AG08395 (cell line): ENCODE measurements at regions not wholly inside any gene's neighbourhood (a gene's known extent, or its start where the extent isn't known, plus 50 kb on each side); places are given as distances from the start of the nearest gene placed in this dataset.

Source experiments
- DNase-seq: peaks from one replicate; pipeline ENCODE4 v3.0.0; 2012; ENCODE audit warnings: mixed read lengths, low spot score

DNA sequence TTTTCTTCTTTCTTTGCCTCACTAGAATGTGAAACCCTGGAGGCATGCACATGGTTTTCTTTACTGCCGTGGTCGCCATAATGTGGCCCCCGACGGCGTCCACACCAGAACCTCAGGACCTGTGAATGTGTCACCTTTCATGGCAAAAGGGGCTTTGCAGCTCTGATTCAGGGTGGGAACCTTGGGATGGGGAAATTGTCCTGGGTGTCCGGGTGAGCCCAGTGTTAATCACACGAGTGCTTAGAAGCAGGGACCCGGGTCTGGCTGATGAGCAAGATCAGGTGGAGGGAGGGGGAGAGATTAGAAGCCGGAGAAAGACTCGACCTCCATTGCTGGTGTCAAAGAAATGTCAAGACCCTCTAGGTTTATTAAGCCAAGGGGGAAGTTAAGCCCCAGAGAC is 74.7 kb upstream of the SHISAL1 start:
- DNase-seq = no peak

DNA sequence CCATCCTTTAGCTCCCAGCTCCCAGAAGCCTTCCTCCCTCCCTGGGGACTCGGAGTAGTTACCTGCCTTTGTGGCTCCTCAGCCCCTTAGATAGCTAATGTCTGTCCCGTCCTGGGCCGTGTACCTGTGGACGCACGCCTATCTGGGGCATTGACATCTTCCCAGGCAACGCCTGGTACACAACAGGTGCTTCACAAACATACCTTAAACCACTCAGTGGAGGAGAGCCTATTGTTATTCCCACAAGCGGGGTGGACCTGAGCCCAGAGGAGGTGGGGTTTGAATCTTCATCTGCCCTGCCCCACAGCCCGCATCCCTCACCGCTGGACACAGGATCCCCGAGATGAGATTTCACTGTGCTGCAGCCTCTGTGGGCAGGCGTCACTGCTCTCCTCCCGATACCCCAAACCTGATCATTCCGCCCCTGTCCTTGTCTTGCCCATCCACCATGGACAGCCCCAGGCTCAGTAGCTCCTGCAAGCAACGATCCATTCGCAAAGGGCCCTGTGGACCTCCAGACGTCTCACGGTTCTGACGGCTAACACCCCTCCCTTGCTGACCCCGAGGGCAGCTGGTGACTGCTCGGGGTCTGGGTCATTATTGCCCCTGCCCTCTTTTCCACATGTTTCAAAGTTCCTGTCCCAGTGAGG is 73.8 kb upstream of the SHISAL1 start:
- no peak for DNase-seq

DNA sequence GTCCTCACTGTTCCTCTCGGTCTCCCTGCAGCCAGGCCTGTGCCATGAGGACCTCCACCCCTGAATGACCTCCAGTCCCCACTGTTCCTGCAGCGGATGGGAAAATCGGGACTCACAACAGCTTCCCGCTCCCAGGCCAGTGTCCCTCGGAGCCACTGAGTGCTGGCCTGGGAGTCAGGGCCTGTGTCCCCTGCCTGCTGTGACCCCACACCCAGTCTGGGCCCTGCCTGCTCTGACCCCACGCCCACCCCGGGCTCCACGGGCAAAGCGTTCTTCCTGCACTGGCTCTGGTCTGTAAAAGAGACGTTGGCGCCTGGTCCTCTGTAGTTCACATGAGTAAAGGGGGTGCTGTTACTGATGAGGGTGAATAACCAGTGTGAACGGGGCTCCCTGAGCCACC is 73.0 kb upstream of the SHISAL1 start:
- DNase-seq = no peak

DNA sequence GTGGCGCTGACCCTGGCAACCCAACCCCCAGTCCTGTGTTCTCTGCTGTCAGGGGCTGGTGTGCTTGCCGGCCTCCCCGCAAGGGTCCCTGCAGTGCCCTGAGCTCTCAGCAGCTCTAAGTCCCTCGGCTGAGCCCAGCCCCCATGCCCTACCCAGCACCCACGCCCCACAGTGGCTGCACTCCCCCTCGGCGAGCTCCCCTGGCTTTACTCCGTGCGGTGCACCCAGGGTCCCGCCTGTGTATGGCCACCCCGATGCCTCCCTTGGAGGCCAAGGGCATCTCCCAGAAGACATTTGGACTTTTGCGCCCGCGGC is 72.5 kb upstream of the SHISAL1 start:
- no peak for DNase-seq

DNA sequence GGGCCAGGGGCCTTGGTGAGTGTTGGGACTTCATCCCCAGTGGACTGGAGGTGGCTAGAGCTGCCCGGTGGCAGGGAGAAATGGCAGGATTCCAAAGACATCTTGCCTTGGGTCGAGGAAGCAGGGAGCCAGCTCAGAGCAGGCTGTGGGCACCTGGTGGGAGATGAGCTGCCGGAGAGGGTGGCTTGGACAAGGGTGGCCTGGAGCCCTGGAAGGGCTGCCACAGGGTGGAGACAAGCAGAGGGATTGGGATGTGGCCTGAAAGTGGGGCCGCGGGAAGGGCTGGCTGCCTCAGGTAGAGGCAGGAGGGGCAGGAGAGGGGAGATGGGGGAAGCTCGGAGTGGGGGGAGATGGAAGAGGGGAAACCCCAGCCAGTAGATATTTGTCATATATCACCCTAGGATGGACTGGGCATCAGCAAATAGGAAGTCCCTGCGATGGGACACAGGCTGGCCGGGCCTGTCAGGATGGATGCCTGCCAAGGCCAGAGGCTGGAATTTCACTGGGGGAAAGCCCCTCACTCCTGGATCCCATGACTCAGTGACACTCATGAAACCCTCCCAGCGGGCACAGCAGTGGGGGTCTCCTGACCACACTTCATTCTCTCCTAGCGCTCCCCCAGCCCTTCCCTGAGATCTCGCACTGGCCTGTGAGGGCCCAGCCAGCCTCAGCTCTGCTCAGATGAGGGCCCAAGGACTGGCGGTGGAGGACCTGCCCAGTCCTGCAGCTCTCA is 72.0 kb upstream of the SHISAL1 start:
- DNase-seq = no peak

DNA sequence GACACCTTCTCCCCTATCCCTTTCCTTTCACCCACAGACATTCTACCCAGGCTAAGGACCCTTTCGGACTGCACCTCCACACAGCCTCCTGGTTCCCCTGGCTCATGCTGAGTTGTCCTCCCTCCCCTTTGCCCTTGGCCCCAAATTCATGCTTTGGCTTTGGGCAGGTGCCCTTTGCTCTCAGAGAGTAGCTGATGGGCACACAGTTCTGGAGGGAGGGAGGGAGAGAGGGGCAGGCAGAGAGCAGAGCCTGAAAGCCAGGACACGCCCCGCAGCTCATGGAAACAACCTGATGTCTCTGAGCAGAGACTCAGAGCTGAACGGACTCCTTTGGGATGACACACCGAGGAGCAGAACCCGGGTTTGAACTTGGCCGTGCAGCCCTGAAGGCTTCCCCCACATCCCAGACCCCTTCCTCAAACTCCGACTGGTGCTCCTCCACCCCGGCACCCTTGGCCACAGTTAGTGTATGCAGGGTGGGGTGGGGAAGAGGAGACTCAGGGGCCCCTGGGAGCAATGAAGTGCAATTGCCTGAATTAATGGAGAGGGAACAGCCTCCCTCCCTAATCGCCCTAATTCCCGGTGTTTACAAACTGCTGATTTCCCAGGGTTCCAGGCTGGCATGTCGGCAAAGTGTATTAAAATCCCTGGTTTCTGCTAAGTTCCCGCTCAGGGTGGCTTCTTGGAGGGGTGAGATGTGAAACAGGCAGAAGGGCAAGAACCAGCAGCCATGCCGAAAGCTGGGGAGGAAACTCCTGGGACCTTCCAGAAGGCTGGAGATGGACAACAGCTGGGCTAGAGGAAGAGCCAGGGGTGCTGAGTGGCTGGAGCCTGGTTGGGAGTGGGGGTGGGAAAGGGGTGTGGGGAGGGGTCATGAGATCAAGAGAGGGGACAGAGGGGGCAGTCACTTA is 71.2 kb upstream of the SHISAL1 start:
- no peak for DNase-seq

DNA sequence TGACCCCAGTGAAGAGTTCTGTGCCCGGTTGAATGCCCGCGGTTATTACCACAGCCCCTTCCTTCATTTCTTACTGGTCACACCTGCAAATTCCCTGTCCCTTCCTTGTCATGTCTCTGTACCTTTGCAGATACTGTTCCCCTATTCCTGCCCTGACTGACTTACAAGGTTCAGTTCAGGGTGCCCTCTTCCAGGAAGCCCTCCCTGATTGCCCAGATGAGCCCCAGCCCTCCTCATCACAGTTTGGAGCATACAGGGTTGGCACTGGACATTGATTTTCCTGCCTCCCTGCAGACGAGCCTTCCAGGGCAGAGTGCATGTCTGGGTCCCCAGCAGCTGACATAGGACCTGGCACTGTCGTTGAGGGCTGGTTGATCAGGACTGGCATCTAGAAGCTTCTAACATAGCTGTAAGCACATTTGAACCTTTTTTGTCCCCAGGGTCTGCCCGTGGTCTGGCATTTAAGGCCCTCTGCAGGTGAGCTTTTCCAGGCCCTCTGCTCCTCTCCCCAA is 70.4 kb upstream of the SHISAL1 start:
- no peak for DNase-seq

DNA sequence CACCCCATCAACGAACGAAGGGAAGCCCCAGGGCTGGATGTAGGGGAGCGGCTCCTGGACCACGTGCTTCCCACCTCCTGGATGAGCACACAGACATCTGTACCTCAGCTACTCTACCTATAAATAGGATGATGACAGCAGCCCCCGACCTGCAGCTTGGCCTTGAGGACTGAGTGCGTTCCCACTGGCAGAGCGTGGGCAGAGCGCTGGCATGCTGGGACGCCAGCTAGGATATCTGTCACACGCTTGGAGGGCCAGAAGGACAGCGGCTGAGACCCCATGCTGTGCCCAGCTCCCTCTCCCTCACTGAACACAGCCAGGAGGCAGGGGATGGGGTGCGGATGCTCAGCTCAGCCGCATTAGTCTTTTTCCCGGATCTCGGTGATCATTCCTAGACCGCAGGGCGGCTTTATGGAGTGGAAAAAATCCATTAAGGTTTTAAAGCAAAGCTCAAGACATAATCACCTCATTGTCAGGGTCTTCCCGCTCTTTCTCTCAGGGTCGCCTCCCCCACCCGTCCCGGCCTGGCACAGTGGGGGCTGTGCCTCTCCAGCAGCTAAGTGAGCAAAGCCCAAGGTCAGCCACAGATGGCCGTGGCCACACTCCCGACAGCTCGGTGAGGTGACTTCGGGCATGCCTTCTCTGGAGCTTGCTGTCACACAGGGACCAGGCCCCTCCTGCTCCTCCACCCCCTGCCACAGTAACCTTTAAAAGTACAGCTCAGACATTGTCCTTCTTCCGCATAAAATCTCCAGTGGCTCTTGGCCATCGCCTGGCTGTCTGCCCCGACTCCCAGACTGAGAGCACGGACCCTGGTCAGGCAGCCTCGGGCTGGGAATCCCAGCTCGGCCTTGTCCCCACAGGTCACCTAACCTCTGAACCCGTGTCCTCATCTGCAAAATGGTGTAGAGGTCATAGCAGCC is 69.6 kb upstream of the SHISAL1 start:
- DNase-seq = no peak

DNA sequence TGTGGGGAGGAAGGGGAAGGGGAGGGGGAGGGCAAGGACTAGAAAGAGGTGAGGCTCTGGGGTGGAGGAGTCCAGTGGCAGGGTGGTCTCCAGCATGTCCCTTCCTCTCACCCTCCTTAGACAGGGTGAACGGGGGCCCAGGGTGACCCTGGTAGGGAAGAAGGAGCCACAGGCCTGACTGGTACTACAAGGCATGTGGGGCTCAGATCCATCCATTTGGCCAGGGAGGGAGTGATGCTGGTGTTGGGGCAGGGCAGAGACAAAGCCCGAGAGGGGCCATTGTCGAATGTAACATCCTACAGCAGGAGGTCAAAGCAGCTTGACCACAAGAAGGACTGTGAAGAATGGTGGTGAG is 69.0 kb upstream of the SHISAL1 start:
- DNase-seq = no peak

DNA sequence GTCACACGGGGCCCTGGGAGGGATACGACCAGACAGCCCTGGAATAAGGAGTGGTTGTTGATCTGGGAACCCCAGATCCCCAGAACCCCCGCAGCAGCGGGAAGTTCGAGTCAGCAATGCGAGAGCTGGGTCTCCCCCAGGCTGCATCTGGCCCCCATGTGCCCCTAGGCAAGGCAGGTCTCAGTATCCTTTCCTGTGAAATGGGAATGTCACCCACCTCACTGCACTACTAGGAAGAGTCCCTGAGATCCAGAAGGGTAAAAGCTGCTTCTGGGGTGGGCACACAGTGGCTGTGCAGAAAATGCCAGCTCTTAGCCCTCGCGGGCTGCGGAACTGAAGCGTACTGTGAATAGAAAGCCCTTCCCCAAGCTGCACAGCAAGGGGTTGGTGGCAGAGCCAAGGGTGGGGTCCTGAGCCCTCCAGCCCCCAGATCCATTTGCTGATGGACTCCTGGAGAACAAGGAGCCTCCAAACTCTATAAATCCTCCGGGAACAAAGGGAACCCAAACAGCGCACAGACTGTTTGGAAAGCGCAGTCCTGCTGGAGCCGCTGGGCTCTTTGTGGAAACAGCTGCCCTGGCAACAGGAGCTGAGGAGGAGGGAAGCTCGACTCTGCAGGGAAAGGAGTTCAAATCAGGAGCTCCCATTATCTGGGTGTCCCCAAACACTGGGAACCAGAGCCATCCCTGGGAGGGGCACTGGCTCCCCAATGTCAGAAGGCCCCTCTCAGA is 68.2 kb upstream of the SHISAL1 start:
- DNase-seq = peak; percentile 41

DNA sequence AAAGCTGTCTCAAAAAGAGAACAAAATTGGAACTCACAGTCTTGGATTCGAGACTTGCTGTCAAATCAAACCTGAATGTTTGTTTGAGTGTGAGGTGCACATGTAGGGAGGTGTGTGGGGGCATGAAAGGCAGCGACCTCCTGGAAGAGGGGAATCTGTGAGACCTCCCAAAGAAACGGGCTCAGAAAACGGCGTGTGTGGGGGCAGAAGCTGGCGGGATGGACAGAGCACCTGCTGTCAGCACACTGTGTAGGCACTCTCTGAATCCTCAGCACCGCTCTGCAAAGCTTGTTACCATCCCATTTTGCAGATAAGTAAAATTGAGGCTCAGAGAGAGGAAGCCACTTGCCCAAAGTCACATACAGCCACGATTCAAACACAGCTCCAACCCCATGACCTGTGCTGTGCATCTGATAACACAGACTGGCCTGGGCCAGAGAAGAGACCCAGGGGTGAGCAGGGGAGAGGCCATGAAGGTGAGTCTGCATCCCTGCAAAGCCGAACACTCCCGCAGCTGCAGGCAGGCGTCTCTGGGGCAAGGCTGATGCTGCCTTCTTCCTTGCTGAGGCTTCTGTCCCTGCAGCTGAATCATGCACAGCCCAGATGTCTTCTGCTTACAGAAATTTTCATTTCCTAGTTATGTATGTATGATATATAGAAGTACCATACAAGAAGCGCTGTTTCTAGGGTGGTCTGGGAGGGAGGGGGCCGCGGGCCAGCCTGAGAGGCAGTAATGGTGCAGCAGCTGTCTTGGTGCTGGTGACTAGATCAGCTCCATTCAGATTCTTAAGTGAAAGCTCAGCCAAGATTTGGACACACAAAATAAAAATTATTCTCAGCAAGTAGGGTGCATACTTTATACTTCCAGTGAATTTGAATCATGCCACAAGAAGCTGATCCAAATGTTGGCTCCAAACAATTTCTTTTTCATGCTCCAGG is 67.3 kb upstream of the SHISAL1 start:
- no peak for DNase-seq

DNA sequence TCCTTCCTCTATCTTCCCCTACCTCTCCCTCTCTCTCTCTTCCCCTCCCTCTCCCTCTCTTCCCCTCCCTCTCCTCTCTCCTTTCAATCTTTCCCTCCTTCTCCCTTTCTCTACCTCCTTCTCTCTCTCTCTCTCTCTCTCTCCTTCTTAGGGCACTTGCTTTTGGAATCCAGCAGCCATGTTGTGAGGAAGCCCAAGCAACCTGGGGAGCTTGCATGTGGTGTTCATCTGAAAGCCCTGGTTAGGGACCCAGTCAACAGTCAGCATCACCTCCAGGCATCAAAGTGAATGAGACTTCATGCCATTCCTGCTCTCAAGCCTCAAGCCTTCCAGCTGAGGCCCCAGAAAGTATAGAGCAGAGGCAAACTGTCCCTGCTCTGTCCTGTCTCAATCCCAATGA is 65.6 kb upstream of the SHISAL1 start:
- no peak for DNase-seq

DNA sequence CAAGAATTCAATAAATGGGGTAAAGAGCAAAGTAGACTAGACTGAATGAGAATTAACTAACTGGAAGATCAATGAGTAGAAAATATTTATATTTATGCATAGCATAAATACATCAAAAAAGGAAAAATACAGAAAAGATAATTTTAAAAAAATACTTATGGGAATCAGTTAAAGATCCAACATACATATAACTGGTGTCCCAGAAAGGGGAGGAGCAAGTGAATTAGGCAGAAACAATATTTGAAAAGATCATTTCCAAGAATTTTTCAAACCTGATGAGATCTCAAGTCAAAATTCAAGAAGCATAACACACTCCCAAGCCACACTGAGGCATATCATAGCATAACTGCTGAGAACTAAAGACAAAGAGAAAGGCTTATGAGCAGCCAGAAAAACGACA is 62.7 kb upstream of the SHISAL1 start:
- no peak for DNase-seq

DNA sequence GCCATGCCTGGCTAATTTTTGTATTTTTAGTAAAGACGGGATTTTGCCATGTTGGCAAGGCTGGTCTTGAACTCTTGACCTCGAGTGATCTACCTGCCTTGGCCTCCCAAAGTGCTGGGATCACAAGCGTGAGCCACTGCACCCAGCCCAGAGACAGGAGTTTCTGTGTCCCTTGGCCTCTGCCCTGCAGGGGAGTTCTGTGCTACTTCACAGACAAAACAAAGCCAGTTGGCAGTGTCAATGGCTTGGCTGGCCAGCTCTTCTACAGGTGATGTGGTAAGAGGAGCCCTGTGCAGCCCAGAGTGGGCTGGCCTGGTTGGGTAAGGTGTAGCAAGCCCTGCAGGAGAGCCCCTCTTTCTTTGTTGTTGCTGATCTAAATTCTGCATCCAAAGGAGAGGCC is 60.5 kb upstream of the SHISAL1 start:
- no peak for DNase-seq

DNA sequence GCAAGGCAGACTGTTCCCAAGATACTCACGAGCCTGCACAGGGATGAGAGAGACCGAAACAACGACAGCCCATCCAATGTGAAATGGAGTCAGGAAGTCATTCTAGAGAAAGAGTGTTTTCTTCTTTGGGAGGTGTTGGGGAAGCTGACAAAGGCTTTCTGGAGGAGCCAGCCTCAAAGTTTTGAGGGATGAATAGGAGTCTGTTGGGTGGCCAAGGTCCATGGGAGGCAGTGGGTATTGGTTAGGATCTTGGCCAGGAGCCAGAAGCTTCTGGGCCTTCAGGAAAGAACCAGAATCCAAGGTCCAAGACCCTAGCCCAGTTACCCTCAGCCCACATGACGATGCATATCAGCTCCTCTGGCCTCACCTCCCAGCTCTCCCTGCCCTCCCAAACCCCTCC is 59.9 kb upstream of the SHISAL1 start:
- DNase-seq = no peak

DNA sequence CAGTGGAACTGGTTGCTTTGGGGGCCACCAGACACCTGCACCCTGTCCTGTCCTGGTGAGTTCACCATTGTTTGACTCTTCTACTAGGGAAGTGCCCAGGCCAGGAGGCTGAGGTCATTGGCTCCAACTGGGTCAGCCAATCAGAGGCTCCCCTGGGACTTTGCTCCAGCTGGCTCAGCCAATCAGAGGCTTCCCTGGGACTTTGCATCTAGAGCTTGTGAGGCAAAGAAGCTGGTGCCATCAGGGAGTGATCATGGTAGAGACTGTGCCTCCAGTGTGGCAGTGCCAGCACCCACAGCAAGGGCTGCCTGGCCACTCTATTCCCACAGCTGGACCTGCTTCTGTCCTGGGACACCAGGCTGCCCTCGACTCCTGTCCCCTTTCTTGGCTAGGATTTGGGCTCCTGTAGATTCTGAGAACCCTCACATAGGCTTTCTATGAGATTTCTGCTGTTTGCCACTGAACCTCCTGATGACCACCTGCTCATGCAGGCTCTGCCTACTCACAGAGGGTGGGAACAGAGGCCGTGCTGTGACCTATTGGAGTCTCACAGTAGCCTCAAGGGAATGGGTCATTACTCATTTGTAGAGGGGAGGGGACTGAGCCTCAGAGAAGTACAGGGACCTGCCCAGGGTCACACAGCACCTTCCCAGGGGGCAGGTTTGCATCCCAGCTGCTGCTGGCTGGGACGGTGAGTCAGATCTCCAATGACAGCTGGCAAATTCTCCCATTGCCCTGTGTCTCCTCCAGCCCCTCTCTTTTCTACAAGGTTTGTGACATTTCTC is 59.2 kb upstream of the SHISAL1 start:
- DNase-seq = no peak

DNA sequence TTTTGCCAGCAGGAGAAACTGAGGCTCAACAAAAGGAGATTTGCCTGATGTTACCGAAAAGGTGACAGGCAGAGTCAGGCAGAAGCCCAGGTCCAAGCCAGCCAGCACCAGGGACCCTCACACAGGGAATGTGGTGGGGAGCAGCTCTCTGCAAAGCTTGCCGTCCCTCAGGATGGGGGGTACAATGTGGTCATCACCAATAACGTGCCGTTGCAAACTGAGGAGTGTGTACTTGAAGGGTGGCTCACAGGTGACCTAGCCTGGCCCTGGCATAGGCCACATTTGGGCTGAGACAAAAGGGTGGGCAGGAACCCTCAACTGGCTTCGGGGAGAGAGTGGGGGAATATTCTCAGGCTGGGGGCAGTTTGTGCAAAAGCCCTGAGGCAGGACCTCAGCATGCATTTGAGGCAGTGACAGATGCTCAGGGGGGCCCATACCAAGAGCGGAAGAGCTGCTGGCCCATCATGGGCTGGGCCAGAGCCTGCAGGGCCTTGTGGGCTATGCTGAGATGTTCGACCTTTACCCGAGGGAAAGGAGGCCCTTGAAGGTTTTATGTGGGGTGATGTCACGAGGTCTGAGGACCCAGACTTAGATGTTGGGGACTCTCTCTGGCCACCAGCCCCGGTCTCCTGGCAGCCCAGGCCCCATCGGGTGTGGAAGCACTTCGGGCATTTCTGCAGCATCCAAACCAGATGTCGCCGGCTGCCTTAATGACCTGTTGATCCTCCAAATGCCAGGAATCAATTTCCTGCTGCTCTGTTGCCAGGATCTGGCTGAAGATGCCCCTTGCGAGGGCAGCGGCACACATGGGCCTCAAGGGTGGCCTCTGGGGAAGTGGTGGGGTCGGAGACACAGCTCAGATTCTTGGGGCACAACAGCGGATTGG is 57.4 kb upstream of the SHISAL1 start:
- DNase-seq = peak; percentile 26

DNA sequence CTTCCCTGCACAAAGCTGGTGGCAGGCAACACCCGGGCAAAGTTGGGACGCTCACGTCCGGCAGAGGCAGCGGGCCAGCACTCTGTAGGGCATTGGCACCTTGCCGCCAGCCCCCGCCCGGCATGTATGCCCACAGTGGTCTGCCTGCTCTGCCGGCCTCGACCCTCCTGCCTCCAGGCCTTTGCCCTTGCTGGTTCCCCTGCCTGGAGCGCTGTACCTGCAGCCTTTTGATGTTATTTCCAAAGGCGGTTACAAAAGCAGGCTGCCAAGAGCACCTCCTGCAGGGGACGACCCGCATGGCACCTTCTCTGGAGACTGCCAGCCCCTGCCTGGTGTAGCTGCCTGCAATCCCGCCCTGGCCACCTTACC is 56.5 kb upstream of the SHISAL1 start:
- DNase-seq = no peak
